Endothelial cell of umbilical vein (primary cell): ENCODE measurements at regions not wholly inside any gene's neighbourhood (a gene's known extent, or its start where the extent isn't known, plus 50 kb on each side); places are given as distances from the start of the nearest gene placed in this dataset.

Experiments
- BruUV-seq: library from RNA; stranded (reverse); fragments of 400-500 nt; replicated peaks from 2 replicates; lab custom pipeline; 2021; lab: Mats Ljungman, UMichigan
- CTCF ChIA-PET: fragments of 300-600, 350-600 bp; sonication (Branson Sonifier 250); formaldehyde crosslinking; loops from one replicate; lab custom pipeline; 2021; ENCODE audit warnings: antibody characterized with exemption, inconsistent platforms; lab: Charles Lee
- POLR2A ChIA-PET: fragments of 300-600, 350-600 bp; sonication (Branson Sonifier 250); formaldehyde crosslinking; loops from one replicate; lab custom pipeline; 2021; ENCODE audit warnings: antibody characterized with exemption, inconsistent platforms; lab: Charles Lee
- DNase-seq: peaks from one replicate; pipeline ENCODE4 v3.0.0-alpha.2; 2011; ENCODE audit warnings: low read depth, low spot score
- FAIRE-seq: peaks from 2 replicates; lab custom pipeline; 2011; peaks lifted over from hg19 to GRCh38; lab: Jason Lieb, UNC
- H2AFZ ChIP-seq: 2 replicates; pipeline ENCODE4 v1.6.0; 2012; ENCODE audit warnings: low read depth, low read length, control low read depth, inconsistent platforms
- H3K27ac ChIP-seq: 2 replicates; pipeline ENCODE4 v1.5.1; 2011; ENCODE audit warnings: low read depth, mild to moderate bottlenecking, control low read depth, low read length, moderate library complexity; ENCODE audit not compliant: insufficient read depth
- H3K27me3 ChIP-seq, 2 experiments: 2 replicates each; pipeline versions ENCODE4 v1.6.0 to v1.6.1; 2011; ENCODE audit warnings: low read length in 2 of 2, mixed read lengths in 1 of 2; ENCODE audit not compliant: control insufficient read depth in 2 of 2, insufficient read depth in 2 of 2
- H3K36me3 ChIP-seq, 2 experiments: 2 replicates in 1 of 2; 3 replicates in 1 of 2; pipeline ENCODE4 v1.5.1; 2011; ENCODE audit warnings: low read length in 2 of 2, mild to moderate bottlenecking in 1 of 2, moderate library complexity in 1 of 2; ENCODE audit not compliant: control insufficient read depth in 2 of 2, insufficient read depth in 2 of 2; ENCODE audit errors: extremely low read depth in 1 of 2
- H3K4me1 ChIP-seq: 3 replicates; pipeline ENCODE4 v1.5.1; 2011; ENCODE audit warnings: mild to moderate bottlenecking, low read length; ENCODE audit not compliant: control insufficient read depth, insufficient read depth; ENCODE audit errors: extremely low read depth
- H3K4me2 ChIP-seq: 2 replicates; pipeline ENCODE4 v1.6.1; 2011; ENCODE audit warnings: low read length, control low read depth, mixed read lengths; ENCODE audit not compliant: insufficient read depth
- H3K4me3 ChIP-seq, 3 experiments: fragments of 200-600 bp in 1 of 3; sonication (generic), shearing (Covaris generic) in 1 of 3; replicated peaks in 1 of 3; 2 replicates each; pipeline ENCODE4 v1.5.1; 2011 to 2016; ENCODE audit warnings: control low read depth in 3 of 3, low read length in 3 of 3, mild to moderate bottlenecking in 2 of 3, inconsistent platforms in 1 of 3, low read depth in 1 of 3, moderate library complexity in 1 of 3; ENCODE audit not compliant: insufficient read depth in 1 of 3
- H3K79me2 ChIP-seq: 2 replicates; pipeline ENCODE4 v1.6.0; 2012; ENCODE audit warnings: low read length, inconsistent platforms; ENCODE audit not compliant: control insufficient read depth, insufficient read depth
- H3K9ac ChIP-seq: replicated peaks from 2 replicates; pipeline ENCODE3; 2011; ENCODE audit warnings: low read length, control low read depth; ENCODE audit not compliant: insufficient read depth; ENCODE audit errors: extremely low read depth
- H3K9me1 ChIP-seq: replicated peaks from 3 replicates; pipeline ENCODE4 v1.6.0; 2011; ENCODE audit warnings: mild to moderate bottlenecking, low read length; ENCODE audit not compliant: control insufficient read depth, insufficient read depth; ENCODE audit errors: extremely low read depth
- H3K9me3 ChIP-seq: replicated peaks from 2 replicates; pipeline ENCODE4 v1.5.1; 2012; ENCODE audit warnings: low read length, inconsistent platforms; ENCODE audit not compliant: control insufficient read depth, insufficient read depth
- H4K20me1 ChIP-seq: replicated peaks from 2 replicates; pipeline ENCODE3; 2011; ENCODE audit warnings: mild to moderate bottlenecking, low read length; ENCODE audit not compliant: control insufficient read depth, insufficient read depth; ENCODE audit errors: extremely low read depth
- EZH2 ChIP-seq: IDR thresholded peaks from 2 replicates; pipeline ENCODE4 v1.6.1; 2012; ENCODE audit warnings: borderline replicate concordance, low read depth, mild to moderate bottlenecking, moderate library complexity, low read length, inconsistent platforms; ENCODE audit not compliant: severe bottlenecking
- FOS ChIP-seq: IDR thresholded peaks from 2 replicates; pipeline ENCODE4 v1.6.1; 2011; ENCODE audit warnings: mild to moderate bottlenecking, low read length, moderate library complexity, borderline replicate concordance; ENCODE audit not compliant: insufficient read depth
- GATA2 ChIP-seq: IDR thresholded peaks from 2 replicates; pipeline ENCODE4 v1.7.0; 2011; ENCODE audit warnings: low read depth, mild to moderate bottlenecking, moderate library complexity, mixed read lengths, low read length; ENCODE audit not compliant: insufficient read length, insufficient read depth
- JUN ChIP-seq: IDR thresholded peaks from 2 replicates; pipeline ENCODE4 v1.6.1; 2011; ENCODE audit warnings: borderline replicate concordance, low read depth; ENCODE audit not compliant: insufficient read length, insufficient read depth
- MYC ChIP-seq: IDR thresholded peaks from one replicate; pipeline ENCODE4 v1.6.1; 2011; ENCODE audit warnings: mild to moderate bottlenecking, low read depth, low read length
- POLR2A ChIP-seq: IDR thresholded peaks from 2 replicates; pipeline ENCODE4 v1.6.1; 2012; ENCODE audit warnings: low read depth, mild to moderate bottlenecking, control low read depth, low read length
- POLR2AphosphoS5 ChIP-seq: IDR thresholded peaks from 2 replicates; pipeline ENCODE4 v1.6.1; 2012; ENCODE audit warnings: low read depth, mild to moderate bottlenecking, control low read depth, low read length, moderate library complexity; ENCODE audit not compliant: insufficient read depth
- dilution Hi-C: fragments of 300-500 bp; cut with MboI; formaldehyde crosslinking; loops from one replicate; pipeline ENCODE4 v1.15.0; 2019; ENCODE audit warnings: low sequenced_read_pairs; ENCODE audit not compliant: extremely low pct_ligation_motif_present
- intact Hi-C: fragments of 100-400 bp; cut with micrococcal nuclease; formaldehyde crosslinking; loops from one replicate; pipeline ENCODE4 v1.10.0; 2022
- TF ChIP-seq, protein P1 (sequence below), 2 donors: IDR thresholded peaks; 1 replicate in 1 of 2; 2 replicates in 1 of 2; pipeline ENCODE4 v1.5.1; 2011; ENCODE audit warnings: low read length in 2 of 2, mild to moderate bottlenecking in 2 of 2, moderate library complexity in 2 of 2, control low read depth in 1 of 2, inconsistent platforms in 1 of 2, low read depth in 1 of 2; ENCODE audit not compliant: insufficient read depth in 1 of 2; ENCODE audit errors: extremely low read depth in 1 of 2
- TF ChIP-seq, protein P2 (sequence below): IDR thresholded peaks from 2 replicates; pipeline ENCODE4 v1.6.1; 2011; ENCODE audit not compliant: insufficient read depth, insufficient read length

DNA sequence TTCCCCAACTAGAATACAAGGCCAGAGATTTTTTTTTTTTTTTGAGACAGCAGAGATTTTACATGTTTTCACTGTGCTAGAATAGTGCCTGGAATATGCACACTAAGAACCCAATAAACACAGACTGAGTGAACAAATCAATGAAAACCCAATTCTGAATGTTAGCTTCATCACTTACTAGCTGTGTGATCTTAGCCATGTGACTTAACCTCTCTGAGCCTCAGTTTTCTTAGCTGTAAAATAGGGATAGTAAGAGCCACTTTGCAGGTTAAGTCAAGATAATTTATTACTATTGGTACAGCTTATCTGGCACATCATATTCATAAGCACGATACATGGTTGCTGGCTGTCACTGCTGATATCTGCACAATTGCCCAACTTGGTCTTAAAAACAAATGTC is 140.6 kb downstream of the EN1 start:
- no peak overlapping the region for H3K9ac ChIP-seq
- TF ChIP-seq GATA2 (no peak), EZH2 (no peak), JUN (no peak), MYC (no peak), POLR2A (no peak), FOS (no peak), POLR2AphosphoS5 (no peak)
- TF ChIP-seq, protein P1, sequence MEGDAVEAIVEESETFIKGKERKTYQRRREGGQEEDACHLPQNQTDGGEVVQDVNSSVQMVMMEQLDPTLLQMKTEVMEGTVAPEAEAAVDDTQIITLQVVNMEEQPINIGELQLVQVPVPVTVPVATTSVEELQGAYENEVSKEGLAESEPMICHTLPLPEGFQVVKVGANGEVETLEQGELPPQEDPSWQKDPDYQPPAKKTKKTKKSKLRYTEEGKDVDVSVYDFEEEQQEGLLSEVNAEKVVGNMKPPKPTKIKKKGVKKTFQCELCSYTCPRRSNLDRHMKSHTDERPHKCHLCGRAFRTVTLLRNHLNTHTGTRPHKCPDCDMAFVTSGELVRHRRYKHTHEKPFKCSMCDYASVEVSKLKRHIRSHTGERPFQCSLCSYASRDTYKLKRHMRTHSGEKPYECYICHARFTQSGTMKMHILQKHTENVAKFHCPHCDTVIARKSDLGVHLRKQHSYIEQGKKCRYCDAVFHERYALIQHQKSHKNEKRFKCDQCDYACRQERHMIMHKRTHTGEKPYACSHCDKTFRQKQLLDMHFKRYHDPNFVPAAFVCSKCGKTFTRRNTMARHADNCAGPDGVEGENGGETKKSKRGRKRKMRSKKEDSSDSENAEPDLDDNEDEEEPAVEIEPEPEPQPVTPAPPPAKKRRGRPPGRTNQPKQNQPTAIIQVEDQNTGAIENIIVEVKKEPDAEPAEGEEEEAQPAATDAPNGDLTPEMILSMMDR (IDR thresholded peaks at IDR 0.05; ENCODE audit: extremely low read depth in 1 of 2, insufficient read depth in 1 of 2, low read depth in 1 of 2, low read length in 2 of 2), result no peak
- TF ChIP-seq, protein P2, sequence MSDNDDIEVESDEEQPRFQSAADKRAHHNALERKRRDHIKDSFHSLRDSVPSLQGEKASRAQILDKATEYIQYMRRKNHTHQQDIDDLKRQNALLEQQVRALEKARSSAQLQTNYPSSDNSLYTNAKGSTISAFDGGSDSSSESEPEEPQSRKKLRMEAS, result no peak
- intact Hi-C loops (no loop called here), dilution Hi-C loops (no loop called here)
- H3K4me1 ChIP-seq, result no peaks in the 10 kb centered on the region
- ChIA-PET CTCF (no interaction called here), POLR2A (no interaction called here)
- no peaks in the 10 kb centered on the region for H3K27me3 ChIP-seq
- FAIRE-seq, result no peak
- no peaks in the 10 kb centered on the region for H3K9me3 ChIP-seq
- no peaks in the 10 kb centered on the region for H3K79me2 ChIP-seq
- no peak for DNase-seq
- BruUV-seq, result no TSS peak
- H3K4me2 ChIP-seq, result no peak overlapping the region
- no peaks in the 10 kb centered on the region for H3K36me3 ChIP-seq
- H3K27ac ChIP-seq, result no peak overlapping the region
- H4K20me1 ChIP-seq, result no peaks in the 10 kb centered on the region
- H3K4me3 ChIP-seq, result no peak overlapping the region
- no peak overlapping the region for H2AFZ ChIP-seq
- no peaks in the 10 kb centered on the region for H3K9me1 ChIP-seq
